ENCODE measurements at regions not wholly inside any gene's neighbourhood (a gene's known extent, or its start where the extent isn't known, plus 50 kb on each side); places are given as distances from the start of the nearest gene placed in this dataset.

DNA sequence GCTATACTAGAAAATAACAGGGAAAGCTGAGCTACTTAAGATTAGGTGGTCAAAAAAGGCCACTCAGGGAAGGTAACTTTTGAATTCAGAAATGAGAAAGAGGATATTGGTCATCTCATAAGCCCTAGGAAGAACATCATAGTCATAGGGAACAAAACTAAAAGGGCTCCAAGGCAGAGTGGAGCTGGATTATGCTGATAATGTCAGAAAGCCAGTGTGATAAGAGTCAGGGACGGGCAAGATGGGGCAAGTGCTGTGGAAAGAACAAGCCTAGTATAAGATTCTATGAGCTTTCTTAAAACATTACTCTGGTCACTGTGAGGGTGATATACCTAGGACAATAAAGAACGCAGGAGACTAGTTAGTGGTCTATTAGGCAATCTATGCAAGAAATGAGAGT is 106.6 kb downstream of the DUSP10 start:
- TF ChIP-seq, protein P1, sequence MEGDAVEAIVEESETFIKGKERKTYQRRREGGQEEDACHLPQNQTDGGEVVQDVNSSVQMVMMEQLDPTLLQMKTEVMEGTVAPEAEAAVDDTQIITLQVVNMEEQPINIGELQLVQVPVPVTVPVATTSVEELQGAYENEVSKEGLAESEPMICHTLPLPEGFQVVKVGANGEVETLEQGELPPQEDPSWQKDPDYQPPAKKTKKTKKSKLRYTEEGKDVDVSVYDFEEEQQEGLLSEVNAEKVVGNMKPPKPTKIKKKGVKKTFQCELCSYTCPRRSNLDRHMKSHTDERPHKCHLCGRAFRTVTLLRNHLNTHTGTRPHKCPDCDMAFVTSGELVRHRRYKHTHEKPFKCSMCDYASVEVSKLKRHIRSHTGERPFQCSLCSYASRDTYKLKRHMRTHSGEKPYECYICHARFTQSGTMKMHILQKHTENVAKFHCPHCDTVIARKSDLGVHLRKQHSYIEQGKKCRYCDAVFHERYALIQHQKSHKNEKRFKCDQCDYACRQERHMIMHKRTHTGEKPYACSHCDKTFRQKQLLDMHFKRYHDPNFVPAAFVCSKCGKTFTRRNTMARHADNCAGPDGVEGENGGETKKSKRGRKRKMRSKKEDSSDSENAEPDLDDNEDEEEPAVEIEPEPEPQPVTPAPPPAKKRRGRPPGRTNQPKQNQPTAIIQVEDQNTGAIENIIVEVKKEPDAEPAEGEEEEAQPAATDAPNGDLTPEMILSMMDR (IDR thresholded peaks at IDR 0.05; ENCODE audit: insufficient read depth, low read depth, low read length), result no peak
- TF ChIP-seq EZH2 (IDR thresholded peaks at IDR 0.05; ENCODE audit: insufficient read depth, low read length), result no peak

Measured in astrocyte (in vitro differentiated cells and primary cell).